ENCODE measurements at regions not wholly inside any gene's neighbourhood (a gene's known extent, or its start where the extent isn't known, plus 50 kb on each side); places are given as distances from the start of the nearest gene placed in this dataset.
"Not testable (repeated sequence)": the region's sequence is repeated elsewhere in the genome, so short reads cannot be mapped to it uniquely, and the experiment has no call there.

DNA sequence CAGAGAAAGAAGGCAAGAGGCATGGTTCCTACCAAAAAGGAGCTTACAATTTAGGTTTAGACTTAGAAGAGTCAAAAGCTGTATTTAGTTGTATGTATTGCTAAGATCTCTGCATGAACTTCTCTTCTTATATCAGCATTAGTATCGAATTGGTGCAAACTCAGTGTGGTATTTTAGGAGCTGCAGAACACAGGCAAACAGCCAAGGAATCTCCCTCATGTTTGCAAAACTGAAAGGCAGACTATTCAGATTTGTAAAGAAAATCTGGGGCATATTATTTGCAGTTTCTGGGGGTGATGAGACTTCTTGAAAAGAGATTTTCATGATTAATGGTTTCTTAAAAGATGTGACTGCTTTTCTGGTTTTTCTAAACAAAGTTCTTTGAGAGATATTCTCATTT, 252.7 kb downstream of the CEMIP2 start:
- no peaks in the 10 kb centered on the region for H3K36me3 ChIP-seq
- no peaks in the 10 kb centered on the region for H3K9me3 ChIP-seq
- H3K4me3 ChIP-seq, result no peak overlapping the region
- H3K27ac ChIP-seq, result no peak overlapping the region
- DNase-seq (ENCODE audit: low spot score), result no peak
- TF ChIP-seq, protein P1, sequence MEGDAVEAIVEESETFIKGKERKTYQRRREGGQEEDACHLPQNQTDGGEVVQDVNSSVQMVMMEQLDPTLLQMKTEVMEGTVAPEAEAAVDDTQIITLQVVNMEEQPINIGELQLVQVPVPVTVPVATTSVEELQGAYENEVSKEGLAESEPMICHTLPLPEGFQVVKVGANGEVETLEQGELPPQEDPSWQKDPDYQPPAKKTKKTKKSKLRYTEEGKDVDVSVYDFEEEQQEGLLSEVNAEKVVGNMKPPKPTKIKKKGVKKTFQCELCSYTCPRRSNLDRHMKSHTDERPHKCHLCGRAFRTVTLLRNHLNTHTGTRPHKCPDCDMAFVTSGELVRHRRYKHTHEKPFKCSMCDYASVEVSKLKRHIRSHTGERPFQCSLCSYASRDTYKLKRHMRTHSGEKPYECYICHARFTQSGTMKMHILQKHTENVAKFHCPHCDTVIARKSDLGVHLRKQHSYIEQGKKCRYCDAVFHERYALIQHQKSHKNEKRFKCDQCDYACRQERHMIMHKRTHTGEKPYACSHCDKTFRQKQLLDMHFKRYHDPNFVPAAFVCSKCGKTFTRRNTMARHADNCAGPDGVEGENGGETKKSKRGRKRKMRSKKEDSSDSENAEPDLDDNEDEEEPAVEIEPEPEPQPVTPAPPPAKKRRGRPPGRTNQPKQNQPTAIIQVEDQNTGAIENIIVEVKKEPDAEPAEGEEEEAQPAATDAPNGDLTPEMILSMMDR (IDR thresholded peaks at IDR 0.05), result no peak
- H3K27me3 ChIP-seq, result no peaks in the 10 kb centered on the region
- H3K4me1 ChIP-seq, result no peaks in the 10 kb centered on the region

DNA sequence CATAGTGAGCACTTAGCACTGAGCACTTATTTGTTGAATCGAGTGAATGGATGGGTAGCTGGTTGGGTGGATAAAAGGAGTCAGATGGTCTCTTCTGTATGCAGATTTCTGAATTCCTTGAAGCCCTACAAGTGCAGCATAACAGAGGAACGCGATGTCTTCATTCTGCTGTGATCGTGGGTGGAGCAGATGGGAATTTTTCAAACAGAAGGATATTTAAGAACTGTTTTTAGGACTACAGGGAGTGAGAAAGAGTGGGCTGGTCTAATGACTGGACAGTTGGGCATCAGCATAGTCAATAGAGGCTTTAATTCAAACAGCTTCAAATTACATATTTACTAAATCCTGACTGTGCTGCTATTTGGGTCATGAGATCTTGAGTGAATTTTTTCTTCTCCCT, 253.2 kb downstream of the CEMIP2 start:
- H3K27me3 ChIP-seq, result no peaks in the 10 kb centered on the region
- TF ChIP-seq, protein P1 (IDR thresholded peaks at IDR 0.05), result no peak
- H3K4me1 ChIP-seq, result no peaks in the 10 kb centered on the region
- no peaks in the 10 kb centered on the region for H3K36me3 ChIP-seq
- no peaks in the 10 kb centered on the region for H3K9me3 ChIP-seq
- no peak for DNase-seq (ENCODE audit: low spot score)
- no peak overlapping the region for H3K4me3 ChIP-seq
- no peak overlapping the region for H3K27ac ChIP-seq

DNA sequence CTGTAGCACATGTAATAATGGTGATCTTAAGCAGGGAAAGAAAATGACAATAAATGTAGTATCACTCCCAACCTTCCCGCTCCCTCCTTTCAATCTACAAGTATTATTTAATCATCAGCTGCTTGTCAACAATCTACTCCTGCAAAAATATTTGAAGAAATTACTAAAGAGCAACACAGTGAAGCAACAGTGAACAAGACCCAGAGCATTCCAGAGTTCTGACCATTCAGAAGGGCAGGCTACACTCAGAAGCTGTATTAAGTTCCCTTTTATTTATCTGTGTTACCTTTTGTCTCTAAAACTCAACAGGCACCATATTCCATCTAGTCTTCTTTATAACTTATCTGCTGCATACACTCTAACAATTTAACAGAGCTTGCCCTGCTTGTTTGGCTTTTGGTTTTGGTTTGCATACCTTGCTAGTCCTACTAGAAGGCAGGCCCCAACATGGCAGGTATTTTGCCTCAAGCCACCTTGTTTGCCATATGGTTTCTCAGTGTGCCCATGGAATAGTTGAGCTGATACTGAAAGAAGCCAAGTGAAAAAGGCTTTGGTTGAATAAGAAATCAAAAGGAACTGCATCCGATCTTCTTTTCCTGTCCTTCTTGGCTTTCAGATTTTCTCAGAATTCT, 253.9 kb downstream of the CEMIP2 start:
- no peak overlapping the region for H3K27ac ChIP-seq
- H3K9me3 ChIP-seq, result no peaks in the 10 kb centered on the region

DNA sequence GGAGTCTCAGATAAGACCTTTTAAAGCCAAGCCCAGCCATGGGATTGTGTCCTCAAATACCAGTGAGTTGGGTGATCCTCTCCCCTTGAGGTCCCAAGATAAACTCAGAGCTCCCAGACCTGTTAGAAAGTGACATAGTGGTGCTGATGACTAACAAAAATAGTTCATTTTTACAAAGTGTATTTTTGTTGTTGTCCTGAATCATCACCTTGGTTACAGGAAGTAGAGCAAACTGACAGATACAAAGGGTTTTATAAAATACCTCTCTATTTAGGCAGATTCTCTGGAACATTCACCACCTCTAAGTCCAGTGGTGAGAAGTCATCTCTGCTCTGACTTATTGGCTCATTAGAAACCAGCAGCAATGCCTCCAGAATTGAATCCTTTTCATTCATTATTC, 259.3 kb downstream of the CEMIP2 start:
- H3K4me1 ChIP-seq, result no peaks in the 10 kb centered on the region
- no peaks in the 10 kb centered on the region for H3K36me3 ChIP-seq
- H3K9me3 ChIP-seq, result no peaks in the 10 kb centered on the region
- no peak for DNase-seq (ENCODE audit: low spot score)
- H3K4me3 ChIP-seq, result no peak overlapping the region
- no peak overlapping the region for H3K27ac ChIP-seq
- TF ChIP-seq, protein P1 (IDR thresholded peaks at IDR 0.05), result no peak
- H3K27me3 ChIP-seq, result no peaks in the 10 kb centered on the region

More for the DNA sequence above, 253.9 kb downstream of the CEMIP2 start:
- Histone ChIP-seq H3K36me3 (no peaks in the 10 kb centered on the region), H3K27me3 (no peaks in the 10 kb centered on the region), H3K4me1 (no peaks in the 10 kb centered on the region), H3K4me3 (no peak overlapping the region)
- TF ChIP-seq, protein P1 (IDR thresholded peaks at IDR 0.05), result no peak
- DNase-seq (ENCODE audit: low spot score), result no peak

DNA sequence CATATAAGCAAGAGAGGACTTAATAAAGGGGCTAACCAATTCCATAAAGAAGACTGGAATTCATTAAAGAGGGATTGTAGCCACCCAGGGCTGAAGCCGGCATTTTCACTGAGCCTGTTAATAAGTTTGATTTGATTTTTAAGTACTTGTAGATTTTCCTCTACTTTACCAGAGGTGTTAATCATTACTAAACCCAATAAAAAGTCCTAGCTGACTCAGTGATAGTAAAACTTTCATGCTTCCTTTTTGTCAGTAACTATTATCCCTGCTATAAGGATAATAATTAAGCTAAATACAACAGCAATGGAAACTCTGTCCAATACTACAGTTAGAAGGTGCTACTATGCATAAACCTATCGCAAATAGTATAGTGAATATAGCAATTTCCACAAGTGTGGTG, 260.2 kb downstream of the CEMIP2 start:
- not testable (repeated sequence) for H3K27ac ChIP-seq; H3K4me3 ChIP-seq; H3K36me3 ChIP-seq; H3K4me1 ChIP-seq; H3K27me3 ChIP-seq; H3K9me3 ChIP-seq; DNase-seq (ENCODE audit: low spot score)

DNA sequence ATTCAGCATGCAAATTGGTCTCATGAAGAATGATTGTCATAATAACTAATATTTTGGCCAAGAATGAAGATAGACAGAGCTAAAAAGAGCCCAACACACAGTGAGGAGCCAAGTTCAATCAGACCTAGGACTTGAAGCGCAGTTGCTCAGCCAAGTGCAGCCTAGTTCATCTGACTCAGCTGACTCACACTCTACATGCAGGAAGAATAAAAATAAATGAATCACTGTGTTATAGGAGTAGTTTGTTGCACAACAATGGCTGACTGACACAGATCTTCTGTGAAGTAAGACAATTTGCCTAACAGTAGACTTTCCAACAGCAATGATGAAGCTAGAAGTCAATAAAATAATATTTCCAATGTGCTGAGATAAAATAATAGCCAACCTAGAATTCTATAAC, 261.5 kb downstream of the CEMIP2 start:
- Histone ChIP-seq H3K4me1 (no peaks in the 10 kb centered on the region), H3K27me3 (no peaks in the 10 kb centered on the region), H3K4me3 (no peak overlapping the region), H3K36me3 (no peaks in the 10 kb centered on the region), H3K9me3 (no peaks in the 10 kb centered on the region), H3K27ac (no peak overlapping the region)
- no peak for DNase-seq (ENCODE audit: low spot score)
- TF ChIP-seq, protein P1 (IDR thresholded peaks at IDR 0.05), result no peak

Measured in right atrium auricular region (tissue), 2 donors.